H9 (cell line): ENCODE measurements at regions not wholly inside any gene's neighbourhood (a gene's known extent, or its start where the extent isn't known, plus 50 kb on each side); places are given as distances from the start of the nearest gene placed in this dataset.

Source experiments
- DNase-seq: peaks from one replicate; pipeline ENCODE4 v3.0.0-alpha.2; 2017
- H2AFZ ChIP-seq: one replicate; pipeline ENCODE4 v1.6.1; 2013; ENCODE audit warnings: mild to moderate bottlenecking, low read length, control low read depth, moderate library complexity
- H2AK5ac ChIP-seq: 2 replicates; pipeline ENCODE4 v1.6.1; 2013; ENCODE audit warnings: low read length, control low read depth, mixed read lengths; ENCODE audit not compliant: insufficient read length
- H2BK120ac ChIP-seq: one replicate; pipeline ENCODE4 v1.6.1; 2013; ENCODE audit warnings: low read depth, mild to moderate bottlenecking, low read length, control low read depth, inconsistent platforms; ENCODE audit not compliant: poor library complexity, severe bottlenecking
- H2BK12ac ChIP-seq: 2 replicates; pipeline ENCODE4 v1.6.1; 2013; ENCODE audit warnings: low read length, control low read depth, mixed read lengths, low read depth; ENCODE audit not compliant: insufficient read length
- H2BK15ac ChIP-seq: 2 replicates; pipeline ENCODE4 v1.6.1; 2013; ENCODE audit warnings: low read depth, low read length, control low read depth
- H2BK20ac ChIP-seq: one replicate; pipeline ENCODE4 v1.6.1; 2013; ENCODE audit warnings: low read depth, mild to moderate bottlenecking, low read length, control low read depth, inconsistent platforms; ENCODE audit not compliant: poor library complexity, severe bottlenecking
- H2BK5ac ChIP-seq: 2 replicates; pipeline ENCODE4 v1.6.1; 2013; ENCODE audit warnings: low read length, control low read depth, mixed read lengths; ENCODE audit not compliant: insufficient read length
- H3K14ac ChIP-seq: 2 replicates; pipeline ENCODE4 v1.6.1; 2013; ENCODE audit warnings: low read length, control low read depth; ENCODE audit not compliant: insufficient read depth
- H3K18ac ChIP-seq: 2 replicates; pipeline ENCODE4 v1.6.1; 2013; ENCODE audit warnings: low read depth, mild to moderate bottlenecking, mixed read lengths, low read length, control low read depth; ENCODE audit not compliant: insufficient read length
- H3K23ac ChIP-seq: 2 replicates; pipeline ENCODE4 v1.6.1; 2013; ENCODE audit warnings: low read length, control low read depth, mixed read lengths, low read depth; ENCODE audit not compliant: insufficient read length
- H3K23me2 ChIP-seq: 2 replicates; pipeline ENCODE4 v1.6.1; 2013; ENCODE audit warnings: low read depth, mild to moderate bottlenecking, mixed read lengths, low read length, control low read depth; ENCODE audit not compliant: insufficient read length, poor library complexity, severe bottlenecking
- H3K27ac ChIP-seq: 2 replicates; pipeline ENCODE4 v1.5.1; 2013; ENCODE audit warnings: low read length, control low read depth, mixed read lengths, low read depth; ENCODE audit not compliant: insufficient read length
- H3K27me3 ChIP-seq: 2 replicates; pipeline ENCODE4 v1.6.1; 2013; ENCODE audit warnings: low read length, control low read depth, inconsistent platforms; ENCODE audit not compliant: insufficient read depth
- H3K4ac ChIP-seq: 2 replicates; pipeline ENCODE4 v1.6.1; 2013; ENCODE audit warnings: low read depth, mild to moderate bottlenecking, control low read depth, inconsistent platforms, low read length, moderate library complexity
- H3K4me1 ChIP-seq: 2 replicates; pipeline ENCODE4 v1.6.1; 2013; ENCODE audit warnings: low read length, control low read depth, inconsistent platforms; ENCODE audit not compliant: insufficient read depth
- H3K4me2 ChIP-seq: 2 replicates; pipeline ENCODE4 v1.6.1; 2013; ENCODE audit warnings: low read length, control low read depth, mixed read lengths; ENCODE audit not compliant: insufficient read length, insufficient read depth
- H3K56ac ChIP-seq: 2 replicates; pipeline ENCODE4 v1.6.1; 2013; ENCODE audit warnings: low read depth, mild to moderate bottlenecking, mixed read lengths, low read length, control low read depth; ENCODE audit not compliant: insufficient read length
- H3K79me1 ChIP-seq: 2 replicates; pipeline ENCODE4 v1.6.1; 2013; ENCODE audit warnings: low read depth, mild to moderate bottlenecking, moderate library complexity, low read length, control low read depth, inconsistent platforms; ENCODE audit not compliant: insufficient read depth, poor library complexity, severe bottlenecking
- H3K79me2 ChIP-seq: 2 replicates; pipeline ENCODE4 v1.6.1; 2013; ENCODE audit warnings: low read length, control low read depth, inconsistent platforms; ENCODE audit not compliant: insufficient read depth
- H3K9ac ChIP-seq: 2 replicates; pipeline ENCODE4 v1.6.1; 2013; ENCODE audit warnings: low read length, control low read depth, mixed read lengths; ENCODE audit not compliant: insufficient read length; ENCODE audit errors: extremely low read depth
- H3K9me3 ChIP-seq: one replicate; pipeline ENCODE4 v1.6.1; 2013; ENCODE audit warnings: low read depth, low read length, inconsistent platforms; ENCODE audit not compliant: control insufficient read depth
- H3T11ph ChIP-seq: one replicate; pipeline ENCODE4 v1.6.1; 2013; ENCODE audit warnings: mild to moderate bottlenecking, low read length, control low read depth, inconsistent platforms
- H4K20me1 ChIP-seq: one replicate; pipeline ENCODE4 v1.6.1; 2013; ENCODE audit not compliant: control insufficient read depth, insufficient read length, insufficient read depth
- H4K5ac ChIP-seq: 2 replicates; pipeline ENCODE4 v1.6.1; 2013; ENCODE audit warnings: low read depth, mild to moderate bottlenecking, mixed read lengths, low read length, control low read depth; ENCODE audit not compliant: insufficient read length
- H4K8ac ChIP-seq: replicated peaks from 2 replicates; pipeline ENCODE4 v1.6.1; 2013; ENCODE audit warnings: low read length, control low read depth, mixed read lengths, low read depth; ENCODE audit not compliant: insufficient read length
- H4K91ac ChIP-seq: 2 replicates; pipeline ENCODE4 v1.6.1; 2013; ENCODE audit warnings: low read depth, mild to moderate bottlenecking, moderate library complexity, mixed read lengths, low read length, control low read depth; ENCODE audit not compliant: insufficient read length
- H3K27ac Mint-ChIP-seq, 3 experiments: 2 replicates in 2 of 3; 3 replicates in 1 of 3; pipeline ENCODE4 v1.8.0; 2020 to 2021; ENCODE audit warnings: mixed read lengths in 3 of 3, mild to moderate bottlenecking in 1 of 3, moderate library complexity in 1 of 3
- H3K27me3 Mint-ChIP-seq: 2 replicates; pipeline ENCODE4 v1.8.0; 2021; ENCODE audit warnings: low read depth, mild to moderate bottlenecking, moderate library complexity, mixed read lengths
- H3K36me3 Mint-ChIP-seq, 3 experiments: 2 replicates in 2 of 3; 3 replicates in 1 of 3; pipeline ENCODE4 v1.8.0; 2020 to 2021; ENCODE audit warnings: low read depth in 3 of 3, mixed read lengths in 3 of 3; ENCODE audit not compliant: insufficient read depth in 1 of 3
- H3K4me1 Mint-ChIP-seq, 2 experiments: 2 replicates each; pipeline ENCODE4 v1.8.0; 2020; ENCODE audit warnings: mixed read lengths in 2 of 2
- H3K4me3 Mint-ChIP-seq, 2 experiments: 2 replicates in 1 of 2; 3 replicates in 1 of 2; pipeline ENCODE4 v1.8.0; 2020 to 2021; ENCODE audit warnings: mild to moderate bottlenecking in 2 of 2, mixed read lengths in 2 of 2, moderate library complexity in 1 of 2
- H3K9me3 Mint-ChIP-seq, 2 experiments: 2 replicates in 1 of 2; 3 replicates in 1 of 2; pipeline ENCODE4 v1.8.0; 2020; ENCODE audit warnings: mild to moderate bottlenecking in 2 of 2, mixed read lengths in 2 of 2, moderate library complexity in 1 of 2
- CTCF ChIP-seq: fragments of 200-600 bp; sonication (generic); conservative IDR thresholded peaks from 3 replicates; pipeline ENCODE4 v1.8.0; 2021; ENCODE audit warnings: antibody characterized with exemption, mild to moderate bottlenecking
- WGBS: extraction: QIAGEN DNeasy Blood & Tissue Kit; methylation state at CpG from one replicate; pipeline ENCODE4 v1.1.7; 2013; ENCODE audit warnings: missing lambda C conversion rate, low lambda C conversion rate, mixed read lengths; ENCODE audit not compliant: insufficient read length; ENCODE audit errors: extremely low coverage; 5-methylcytosine and 5-hydroxymethylcytosine counted together

GRCh38 chr14:28020112-28020511, 746.5 kb upstream of the FOXG1 start:
- Histone ChIP-seq H3K56ac (no peak overlapping the region), H3K9ac (no peak overlapping the region), H3K79me2 (no peaks in the 10 kb centered on the region), H2BK12ac (no peak overlapping the region), H4K8ac (no peak overlapping the region), H2BK120ac (no peak overlapping the region), H3K4me2 (no peak overlapping the region), H3K14ac (no peak overlapping the region), H4K5ac (no peak overlapping the region), H2AK5ac (no peak overlapping the region), H2BK5ac (no peak overlapping the region), H4K91ac (no peak overlapping the region), H3K79me1 (no peaks in the 10 kb centered on the region), H3K4me1 (no peaks in the 10 kb centered on the region), H3K18ac (no peak overlapping the region), H3K23ac (no peak overlapping the region), H3T11ph (no peak overlapping the region), H3K4ac (no peak overlapping the region), H3K9me3 (no peaks in the 10 kb centered on the region), H2BK15ac (no peak overlapping the region), H3K27ac (no peak overlapping the region), H2BK20ac (no peak overlapping the region), H4K20me1 (no peaks in the 10 kb centered on the region), H3K23me2 (no peaks in the 10 kb centered on the region), H3K27me3 (no peaks in the 10 kb centered on the region), H2AFZ (no peak overlapping the region)
- WGBS, result no CpG with 5 or more reads among the region's 2 CpGs
- TF ChIP-seq CTCF, result no peak
- Mint-ChIP-seq H3K4me1 (no peaks in the 10 kb centered on the region), H3K27ac (no peak overlapping the region; a peak in 1 of 7 replicates), H3K36me3 (peaks cover 0 to 3% (median 0%) of the 10 kb centered on the region in 3 experiments; a peak in 1 of 7 replicates), H3K27me3 (no peaks in the 10 kb centered on the region; the same call in 1 of the 2 replicates), H3K4me3 (no peak overlapping the region), H3K9me3 (peaks cover 0 to 4% of the 10 kb centered on the region in 2 experiments; a peak in 2 of 5 replicates)
- DNase-seq, result no peak
